ENCODE measurements at regions not wholly inside any gene's neighbourhood (a gene's known extent, or its start where the extent isn't known, plus 50 kb on each side); places are given as distances from the start of the nearest gene placed in this dataset.

DNA sequence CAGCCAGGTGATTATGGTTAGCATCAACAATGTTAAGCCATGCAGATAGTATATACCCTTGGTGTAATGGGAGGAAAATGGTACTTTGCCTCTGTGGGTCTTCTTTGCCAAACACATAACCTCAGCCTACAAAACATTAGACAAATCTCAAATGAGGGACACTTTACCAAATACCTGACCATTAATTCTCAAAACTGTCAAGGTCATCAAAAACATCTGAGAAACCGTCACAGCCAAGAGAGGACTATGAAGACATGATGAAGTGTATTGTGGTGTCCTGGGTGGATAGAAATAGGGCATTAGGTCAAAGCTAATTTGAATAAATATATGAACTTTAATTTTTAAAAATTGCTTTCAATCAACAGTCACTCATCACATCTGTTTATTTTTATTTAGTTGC is 1036.1 kb downstream of the AGBL1 start:
- TF ChIP-seq CTCF (conservative IDR thresholded peaks at IDR 0.05 in 1 of 2, IDR thresholded peaks at IDR 0.05 in 1 of 2; ENCODE audit: extremely low read depth in 1 of 2, insufficient read depth in 1 of 2, low read depth in 1 of 2, low read length in 2 of 2) (no peak), EZH2 (IDR thresholded peaks at IDR 0.05; ENCODE audit: borderline replicate concordance, low read length) (no peak)

All from mammary epithelial cell (primary cell).